GM19035 (cell line): ENCODE measurements at regions not wholly inside any gene's neighbourhood (a gene's known extent, or its start where the extent isn't known, plus 50 kb on each side); places are given as distances from the start of the nearest gene placed in this dataset.

Source experiments
- ATAC-seq: cut with Tn5 transposase; IDR thresholded peaks from one replicate; pipeline ENCODE4 v1.9.1; 2021; ENCODE audit not compliant: unreplicated experiment

GRCh38 chr10:5305374-5305773 lies 59.4 kb upstream of the UCN3 start:
- no peak for ATAC-seq

GRCh38 chr10:5310914-5311313 lies 53.9 kb upstream of the UCN3 start:
- no peak for ATAC-seq

GRCh38 chr10:5311617-5312016 lies 53.1 kb upstream of the UCN3 start:
- ATAC-seq: no peak

- ATAC-seq: no peak
Observed at GRCh38 chr10:5314840-5315239, 49.9 kb upstream of the UCN3 start.
